ENCODE measurements at regions not wholly inside any gene's neighbourhood (a gene's known extent, or its start where the extent isn't known, plus 50 kb on each side); places are given as distances from the start of the nearest gene placed in this dataset.

- DNase-seq (no peak), ATAC-seq (peak in 1 of 2 donors; percentile 58)
- Histone ChIP-seq H3K36me3 (no peaks in the 10 kb centered on the region), H3K27ac (no peak overlapping the region), H3K4me3 (no peak overlapping the region), H3K4me1 (peaks cover 14 to 16% of the 10 kb centered on the region in 2 donors), H3K27me3 (no peaks in the 10 kb centered on the region), H3K9me3 (no peaks in the 10 kb centered on the region)
- TF ChIP-seq POLR2A (IDR thresholded peaks at IDR 0.05), result no peak
- TF ChIP-seq, protein P1, sequence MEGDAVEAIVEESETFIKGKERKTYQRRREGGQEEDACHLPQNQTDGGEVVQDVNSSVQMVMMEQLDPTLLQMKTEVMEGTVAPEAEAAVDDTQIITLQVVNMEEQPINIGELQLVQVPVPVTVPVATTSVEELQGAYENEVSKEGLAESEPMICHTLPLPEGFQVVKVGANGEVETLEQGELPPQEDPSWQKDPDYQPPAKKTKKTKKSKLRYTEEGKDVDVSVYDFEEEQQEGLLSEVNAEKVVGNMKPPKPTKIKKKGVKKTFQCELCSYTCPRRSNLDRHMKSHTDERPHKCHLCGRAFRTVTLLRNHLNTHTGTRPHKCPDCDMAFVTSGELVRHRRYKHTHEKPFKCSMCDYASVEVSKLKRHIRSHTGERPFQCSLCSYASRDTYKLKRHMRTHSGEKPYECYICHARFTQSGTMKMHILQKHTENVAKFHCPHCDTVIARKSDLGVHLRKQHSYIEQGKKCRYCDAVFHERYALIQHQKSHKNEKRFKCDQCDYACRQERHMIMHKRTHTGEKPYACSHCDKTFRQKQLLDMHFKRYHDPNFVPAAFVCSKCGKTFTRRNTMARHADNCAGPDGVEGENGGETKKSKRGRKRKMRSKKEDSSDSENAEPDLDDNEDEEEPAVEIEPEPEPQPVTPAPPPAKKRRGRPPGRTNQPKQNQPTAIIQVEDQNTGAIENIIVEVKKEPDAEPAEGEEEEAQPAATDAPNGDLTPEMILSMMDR (IDR thresholded peaks at IDR 0.05 in 4 of 5, conservative IDR thresholded peaks at IDR 0.05 in 1 of 5), result no peak
- intact Hi-C loops (cut with DNase I; ENCODE audit: low total_unique reads) (no loop called here), in situ Hi-C loops (cut with MboI; ENCODE audit: low sequenced_read_pairs in 4 of 4) (no loop called here)
Measured at GRCh38 chr5:123881759-123882244, 369.8 kb downstream of the CSNK1G3 start.

DNA sequence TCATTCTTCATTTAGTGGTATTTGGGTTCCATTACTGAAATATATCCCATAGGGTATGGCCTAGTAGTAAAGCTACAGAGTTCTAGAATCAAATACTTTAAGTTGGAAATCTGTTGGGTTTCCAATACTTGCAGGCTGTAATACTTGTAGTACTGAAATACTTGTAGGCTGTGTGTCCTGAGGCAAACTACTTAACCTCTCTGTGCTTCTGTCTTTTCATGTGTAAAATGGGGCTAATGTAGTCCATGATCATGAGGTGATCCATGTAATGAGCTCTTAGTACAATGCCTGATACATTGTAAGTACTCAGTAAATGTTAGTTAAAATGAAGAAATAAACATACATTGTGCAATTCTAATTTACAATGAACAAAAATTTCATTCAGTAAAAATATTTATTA lies 368.9 kb downstream of the CSNK1G3 start:
- Histone ChIP-seq H3K4me3 (no peak overlapping the region), H3K27ac (no peak overlapping the region), H3K27me3 (no peaks in the 10 kb centered on the region), H3K9me3 (no peaks in the 10 kb centered on the region), H3K4me1 (peaks cover 14 to 16% of the 10 kb centered on the region in 2 donors), H3K36me3 (no peaks in the 10 kb centered on the region)
- TF ChIP-seq, protein P1 (IDR thresholded peaks at IDR 0.05 in 4 of 5, conservative IDR thresholded peaks at IDR 0.05 in 1 of 5), result no peak
- no peak for TF ChIP-seq POLR2A (IDR thresholded peaks at IDR 0.05)
- ATAC-seq (no peak), DNase-seq (no peak)
- in situ Hi-C loops (cut with MboI; ENCODE audit: low sequenced_read_pairs in 4 of 4), result no loop called here
- intact Hi-C loops (cut with DNase I; ENCODE audit: low total_unique reads), result no loop called here

- Histone ChIP-seq H3K27me3 (no peaks in the 10 kb centered on the region), H3K27ac (no peak overlapping the region), H3K4me3 (no peak overlapping the region), H3K4me1 (peaks cover 20 to 28% of the 10 kb centered on the region in 2 donors), H3K9me3 (no peaks in the 10 kb centered on the region), H3K36me3 (no peaks in the 10 kb centered on the region)
- no peak for DNase-seq
- TF ChIP-seq POLR2A (IDR thresholded peaks at IDR 0.05), result no peak
- TF ChIP-seq, protein P1 (IDR thresholded peaks at IDR 0.05 in 4 of 5, conservative IDR thresholded peaks at IDR 0.05 in 1 of 5), result no peak
- no peak for ATAC-seq
- in situ Hi-C loops (cut with MboI; ENCODE audit: low sequenced_read_pairs in 4 of 4) (no loop called here), intact Hi-C loops (cut with DNase I; ENCODE audit: low total_unique reads) (no loop called here)
Measured at GRCh38 chr5:123879071-123879470, 367.1 kb downstream of the CSNK1G3 start.

DNA sequence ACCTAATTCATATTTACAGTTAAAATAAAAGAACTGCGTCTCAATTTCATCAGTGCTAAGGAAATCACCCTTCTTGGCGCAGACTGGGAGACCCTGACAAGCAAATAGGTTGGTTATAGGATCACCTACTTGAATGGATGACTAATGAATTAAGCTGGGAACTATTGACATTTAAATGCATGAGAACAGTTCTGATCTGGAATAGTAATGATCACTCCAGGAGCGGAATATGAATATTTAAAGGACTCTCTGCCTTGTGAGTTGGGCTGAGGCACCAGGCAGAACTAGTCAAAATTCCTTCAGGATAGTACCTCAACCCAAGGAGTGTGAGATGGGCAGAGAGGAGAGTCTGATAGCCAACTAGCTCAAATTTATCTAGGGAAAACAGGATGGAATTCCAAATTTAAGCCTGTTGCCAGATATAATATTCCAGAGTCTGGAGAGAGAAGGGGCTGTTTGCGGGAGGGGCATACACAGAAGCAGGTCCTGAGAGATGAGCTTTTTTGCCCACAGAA lies 364.4 kb downstream of the CSNK1G3 start:
- intact Hi-C loops (cut with DNase I; ENCODE audit: low total_unique reads) (no loop called here), in situ Hi-C loops (cut with MboI; ENCODE audit: low sequenced_read_pairs in 4 of 4) (no loop called here)
- Histone ChIP-seq H3K9me3 (no peaks in the 10 kb centered on the region), H3K27me3 (no peaks in the 10 kb centered on the region), H3K27ac (no peak overlapping the region), H3K4me1 (peaks cover 14 to 17% of the 10 kb centered on the region in 2 donors), H3K4me3 (no peak overlapping the region), H3K36me3 (no peaks in the 10 kb centered on the region)
- TF ChIP-seq POLR2A (IDR thresholded peaks at IDR 0.05), result no peak
- TF ChIP-seq, protein P1 (IDR thresholded peaks at IDR 0.05 in 4 of 5, conservative IDR thresholded peaks at IDR 0.05 in 1 of 5), result no peak
- DNase-seq, result no peak
- ATAC-seq, result no peak

All from gastrocnemius medialis (tissue), 4 donors.